Prostate gland (tissue), 2 donors: ENCODE measurements at regions not wholly inside any gene's neighbourhood (a gene's known extent, or its start where the extent isn't known, plus 50 kb on each side); places are given as distances from the start of the nearest gene placed in this dataset.

Source experiments
- DNase-seq: peaks from one replicate; pipeline ENCODE4 v3.0.0-alpha.2; 2019; ENCODE audit warnings: low spot score
- H3K27ac ChIP-seq, 2 donors: fragments of 200-600 bp; sonication (generic); 2 replicates each; pipeline ENCODE4 v1.5.1; 2017 to 2019
- H3K27me3 ChIP-seq: fragments of 200-600 bp; sonication (generic); replicated peaks from 2 replicates; pipeline ENCODE4 v1.5.1; 2019; ENCODE audit not compliant: insufficient read depth
- H3K36me3 ChIP-seq, 2 donors: fragments of 200-600 bp; sonication (generic); 1 replicate in 1 of 2; 2 replicates in 1 of 2; pipeline versions ENCODE4 v1.5.1 to v1.8.1; 2017 to 2019
- H3K4me1 ChIP-seq: fragments of 200-600 bp; sonication (generic); replicated peaks from 2 replicates; pipeline ENCODE4 v1.5.1; 2019
- H3K4me3 ChIP-seq, 2 donors: fragments of 200-600 bp; sonication (generic); 2 replicates each; pipeline ENCODE4 v1.5.1; 2017 to 2019
- H3K9me3 ChIP-seq: fragments of 200-600 bp; sonication (generic); 2 replicates; pipeline ENCODE4 v1.5.1; 2017
- POLR2A ChIP-seq: fragments of 450-650 bp; IDR thresholded peaks from one replicate; pipeline ENCODE4 v1.6.1; 2016; ENCODE audit warnings: antibody characterized with exemption, mild to moderate bottlenecking
- POLR2AphosphoS5 ChIP-seq: sonication (generic); formaldehyde crosslinking; IDR thresholded peaks from one replicate; pipeline ENCODE4 v1.6.1; 2017; ENCODE audit warnings: antibody characterized with exemption
- WGBS: methylation state at CpG from one replicate; pipeline ENCODE4 v1.1.5; 2018; 5-methylcytosine and 5-hydroxymethylcytosine counted together
- intact Hi-C: fragments of 100-400 bp; cut with DNase I; formaldehyde crosslinking; loops from one replicate; pipeline ENCODE4 v1.14.2; 2022
- TF ChIP-seq, protein P1 (sequence below), 4 experiments: fragments of 200-600 bp in 2 of 4; fragments of 450-650 bp in 2 of 4; sonication (generic) in 2 of 4; IDR thresholded peaks; 1 replicate in 3 of 4; 2 replicates in 1 of 4; pipeline ENCODE4 v1.5.1; 2016 to 2019; ENCODE audit warnings: antibody characterized with exemption in 4 of 4, mild to moderate bottlenecking in 2 of 4, moderate library complexity in 2 of 4

DNA sequence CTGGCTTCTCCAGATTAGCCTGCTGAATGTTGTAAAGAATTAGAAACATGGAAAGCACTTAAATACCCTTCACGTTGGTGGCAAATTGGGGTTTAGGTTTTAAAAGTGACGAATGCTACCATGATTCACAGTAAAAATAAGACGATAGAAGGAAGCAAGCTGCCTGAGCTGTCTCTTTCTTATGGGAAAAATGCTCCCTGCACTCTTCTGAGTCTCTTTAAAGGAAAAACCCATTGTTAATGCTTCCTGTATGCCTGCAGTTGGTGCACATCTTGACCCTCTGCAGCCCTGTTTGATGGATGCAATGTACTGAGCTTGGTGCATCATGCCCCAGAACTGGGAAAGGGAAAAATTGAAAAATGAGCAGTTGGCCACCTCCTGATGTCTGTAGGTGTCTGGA is 258.6 kb upstream of the RASGRP1 start:
- H3K36me3 ChIP-seq, result no peaks in the 10 kb centered on the region
- TF ChIP-seq, protein P1, sequence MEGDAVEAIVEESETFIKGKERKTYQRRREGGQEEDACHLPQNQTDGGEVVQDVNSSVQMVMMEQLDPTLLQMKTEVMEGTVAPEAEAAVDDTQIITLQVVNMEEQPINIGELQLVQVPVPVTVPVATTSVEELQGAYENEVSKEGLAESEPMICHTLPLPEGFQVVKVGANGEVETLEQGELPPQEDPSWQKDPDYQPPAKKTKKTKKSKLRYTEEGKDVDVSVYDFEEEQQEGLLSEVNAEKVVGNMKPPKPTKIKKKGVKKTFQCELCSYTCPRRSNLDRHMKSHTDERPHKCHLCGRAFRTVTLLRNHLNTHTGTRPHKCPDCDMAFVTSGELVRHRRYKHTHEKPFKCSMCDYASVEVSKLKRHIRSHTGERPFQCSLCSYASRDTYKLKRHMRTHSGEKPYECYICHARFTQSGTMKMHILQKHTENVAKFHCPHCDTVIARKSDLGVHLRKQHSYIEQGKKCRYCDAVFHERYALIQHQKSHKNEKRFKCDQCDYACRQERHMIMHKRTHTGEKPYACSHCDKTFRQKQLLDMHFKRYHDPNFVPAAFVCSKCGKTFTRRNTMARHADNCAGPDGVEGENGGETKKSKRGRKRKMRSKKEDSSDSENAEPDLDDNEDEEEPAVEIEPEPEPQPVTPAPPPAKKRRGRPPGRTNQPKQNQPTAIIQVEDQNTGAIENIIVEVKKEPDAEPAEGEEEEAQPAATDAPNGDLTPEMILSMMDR (IDR thresholded peaks at IDR 0.05), result no peak
- TF ChIP-seq POLR2A, result no peak
- no peak for TF ChIP-seq POLR2AphosphoS5
- WGBS, result 89% methylated on average over 3 of the region's 3 CpGs

GRCh38 chr15:38824719-38825118 is 260.1 kb upstream of the RASGRP1 start:
- Histone ChIP-seq H3K36me3 (no peaks in the 10 kb centered on the region), H3K4me3 (no peak overlapping the region), H3K27me3 (no peaks in the 10 kb centered on the region), H3K27ac (no peak overlapping the region), H3K9me3 (no peaks in the 10 kb centered on the region), H3K4me1 (no peaks in the 10 kb centered on the region)
- TF ChIP-seq POLR2AphosphoS5 (no peak), POLR2A (no peak)
- TF ChIP-seq, protein P1 (IDR thresholded peaks at IDR 0.05), result no peak
- intact Hi-C loops, result loop anchor here (10.0 kb wide), 1 partner anchor 250 kb away; no protein-coding TSS in a partner anchor
- 93% methylated on average over 3 of the region's 3 CpGs for WGBS
- DNase-seq, result no peak

More for the DNA sequence above, 258.6 kb upstream of the RASGRP1 start:
- Histone ChIP-seq H3K27me3 (no peaks in the 10 kb centered on the region), H3K4me3 (no peak overlapping the region), H3K27ac (no peak overlapping the region), H3K9me3 (no peaks in the 10 kb centered on the region), H3K4me1 (no peaks in the 10 kb centered on the region)
- intact Hi-C loops, result loop anchor here (10.0 kb wide), 1 partner anchor 252 kb away; no protein-coding TSS in a partner anchor
- DNase-seq, result no peak

DNA sequence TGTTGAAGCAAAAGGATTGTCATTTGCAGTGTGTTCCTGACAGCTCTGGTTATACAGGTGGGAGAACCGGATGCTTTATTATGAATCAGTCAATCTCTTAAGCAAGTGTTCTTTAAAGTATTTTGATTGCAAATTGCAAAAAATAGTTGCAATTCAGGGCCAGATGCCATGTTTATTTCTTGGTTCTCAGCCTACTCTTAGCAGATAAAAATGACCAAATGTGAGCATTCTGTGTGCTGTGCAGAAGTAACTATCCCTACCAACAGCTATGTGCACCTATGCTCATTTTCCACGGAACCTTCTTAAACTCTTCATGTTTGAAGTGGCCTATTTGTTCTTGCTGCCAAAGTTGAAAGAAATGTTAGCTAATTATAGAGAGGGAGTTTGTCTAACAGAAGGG is 262.3 kb upstream of the RASGRP1 start:
- Histone ChIP-seq H3K27me3 (no peaks in the 10 kb centered on the region), H3K4me3 (no peak overlapping the region), H3K4me1 (no peaks in the 10 kb centered on the region), H3K36me3 (no peaks in the 10 kb centered on the region), H3K9me3 (no peaks in the 10 kb centered on the region), H3K27ac (no peak overlapping the region)
- DNase-seq, result no peak
- intact Hi-C loops, result loop anchor here (10.0 kb wide), 1 partner anchor 248 kb away; no protein-coding TSS in a partner anchor
- 51% methylated on average over 2 of the region's 2 CpGs for WGBS
- TF ChIP-seq POLR2AphosphoS5 (no peak), POLR2A (no peak)
- TF ChIP-seq, protein P1 (IDR thresholded peaks at IDR 0.05), result no peak

DNA sequence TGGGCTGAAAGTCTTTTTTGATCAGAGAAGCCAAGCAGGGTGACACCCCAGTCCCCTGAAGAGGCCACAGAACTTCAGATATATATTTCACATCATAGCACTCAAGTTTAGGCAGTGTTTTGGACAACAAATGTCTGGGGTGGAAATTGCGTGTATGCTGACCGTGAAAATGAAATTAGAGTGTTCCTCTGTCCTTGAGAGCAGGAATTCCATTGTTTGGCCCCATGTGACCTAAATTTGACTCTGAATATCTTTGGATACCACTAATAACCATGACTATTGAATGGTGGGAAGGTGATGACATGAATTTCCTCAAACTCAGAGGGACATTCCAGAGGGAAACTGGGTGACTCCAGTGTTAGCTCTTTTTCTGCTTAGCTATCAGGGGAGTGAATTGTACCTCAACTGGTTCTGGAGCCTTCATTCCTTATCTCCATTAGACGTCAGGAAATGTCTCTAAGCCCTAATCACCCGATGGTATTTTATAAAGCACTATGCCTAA is 263.5 kb upstream of the RASGRP1 start:
- Histone ChIP-seq H3K4me3 (no peak overlapping the region), H3K27me3 (no peaks in the 10 kb centered on the region), H3K4me1 (no peaks in the 10 kb centered on the region), H3K27ac (no peak overlapping the region), H3K36me3 (no peaks in the 10 kb centered on the region), H3K9me3 (no peaks in the 10 kb centered on the region)
- TF ChIP-seq POLR2A, result no peak
- intact Hi-C loops, result loop anchor here (10.0 kb wide), 1 partner anchor 247 kb away; no protein-coding TSS in a partner anchor
- 64% methylated on average over 4 of the region's 4 CpGs for WGBS
- DNase-seq, result no peak

GRCh38 chr15:38829086-38829485 is 264.5 kb upstream of the RASGRP1 start:
- Histone ChIP-seq H3K36me3 (no peaks in the 10 kb centered on the region), H3K27me3 (no peaks in the 10 kb centered on the region), H3K4me1 (no peaks in the 10 kb centered on the region), H3K4me3 (no peak overlapping the region), H3K27ac (no peak overlapping the region), H3K9me3 (no peaks in the 10 kb centered on the region)
- DNase-seq, result no peak
- WGBS, result 100% methylated on average over 1 of the region's 1 CpG
- TF ChIP-seq POLR2A, result no peak
- TF ChIP-seq POLR2AphosphoS5, result no peak
- TF ChIP-seq, protein P1 (IDR thresholded peaks at IDR 0.05), result no peak
- intact Hi-C loops, result loop anchor here (10.0 kb wide), 1 partner anchor 246 kb away; no protein-coding TSS in a partner anchor
